Bronchial epithelial cell (primary cell): ENCODE measurements at regions not wholly inside any gene's neighbourhood (a gene's known extent, or its start where the extent isn't known, plus 50 kb on each side); places are given as distances from the start of the nearest gene placed in this dataset.

ENCODE experiments used
- DNase-seq: peaks from one replicate; pipeline ENCODE4 v3.0.0-alpha.2; 2010; ENCODE audit warnings: low read depth
- FAIRE-seq: peaks from 2 replicates; lab custom pipeline; 2011; peaks lifted over from hg19 to GRCh38; lab: Jason Lieb, UNC
- H3K27me3 ChIP-seq: 2 replicates; pipeline ENCODE4 v1.5.1; 2011; ENCODE audit warnings: low read length; ENCODE audit not compliant: control insufficient read depth, insufficient read depth
- H3K36me3 ChIP-seq: 2 replicates; pipeline ENCODE4 v1.5.1; 2011; ENCODE audit warnings: low read length; ENCODE audit not compliant: control insufficient read depth, insufficient read depth
- H3K4me3 ChIP-seq: 2 replicates; pipeline ENCODE4 v1.5.1; 2011; ENCODE audit warnings: mild to moderate bottlenecking, low read depth, low read length, control low read depth
- TF ChIP-seq, protein P1 (sequence below): IDR thresholded peaks from 2 replicates; pipeline ENCODE4 v1.5.1; 2011; ENCODE audit warnings: mild to moderate bottlenecking, moderate library complexity, low read length, control low read depth, inconsistent platforms; ENCODE audit not compliant: insufficient read depth, severe bottlenecking

DNA sequence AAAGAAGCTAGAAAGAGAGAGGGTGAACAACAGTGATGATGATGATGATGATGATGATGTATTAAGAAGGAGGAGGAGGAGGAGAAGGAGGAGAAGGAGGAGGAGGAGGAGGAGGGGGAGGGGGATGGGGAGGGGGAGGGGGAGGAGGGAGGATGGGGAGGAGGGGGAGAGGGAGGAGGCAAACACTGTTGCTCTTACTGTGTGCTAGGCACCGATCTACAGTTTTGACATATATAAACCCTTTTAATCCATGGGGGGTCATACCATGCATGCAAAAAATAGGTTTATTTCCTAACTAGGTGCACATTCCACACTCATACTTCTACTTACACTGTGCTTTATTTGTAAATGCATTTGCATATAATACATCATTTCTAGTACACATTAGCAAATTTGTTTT is 482.8 kb upstream of the FAM241A start:
- DNase-seq (no peak), FAIRE-seq (no peak)
- Histone ChIP-seq H3K36me3 (no peaks in the 10 kb centered on the region), H3K27me3 (no peaks in the 10 kb centered on the region), H3K4me3 (no peak overlapping the region)
- TF ChIP-seq, protein P1, sequence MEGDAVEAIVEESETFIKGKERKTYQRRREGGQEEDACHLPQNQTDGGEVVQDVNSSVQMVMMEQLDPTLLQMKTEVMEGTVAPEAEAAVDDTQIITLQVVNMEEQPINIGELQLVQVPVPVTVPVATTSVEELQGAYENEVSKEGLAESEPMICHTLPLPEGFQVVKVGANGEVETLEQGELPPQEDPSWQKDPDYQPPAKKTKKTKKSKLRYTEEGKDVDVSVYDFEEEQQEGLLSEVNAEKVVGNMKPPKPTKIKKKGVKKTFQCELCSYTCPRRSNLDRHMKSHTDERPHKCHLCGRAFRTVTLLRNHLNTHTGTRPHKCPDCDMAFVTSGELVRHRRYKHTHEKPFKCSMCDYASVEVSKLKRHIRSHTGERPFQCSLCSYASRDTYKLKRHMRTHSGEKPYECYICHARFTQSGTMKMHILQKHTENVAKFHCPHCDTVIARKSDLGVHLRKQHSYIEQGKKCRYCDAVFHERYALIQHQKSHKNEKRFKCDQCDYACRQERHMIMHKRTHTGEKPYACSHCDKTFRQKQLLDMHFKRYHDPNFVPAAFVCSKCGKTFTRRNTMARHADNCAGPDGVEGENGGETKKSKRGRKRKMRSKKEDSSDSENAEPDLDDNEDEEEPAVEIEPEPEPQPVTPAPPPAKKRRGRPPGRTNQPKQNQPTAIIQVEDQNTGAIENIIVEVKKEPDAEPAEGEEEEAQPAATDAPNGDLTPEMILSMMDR: no peak

DNA sequence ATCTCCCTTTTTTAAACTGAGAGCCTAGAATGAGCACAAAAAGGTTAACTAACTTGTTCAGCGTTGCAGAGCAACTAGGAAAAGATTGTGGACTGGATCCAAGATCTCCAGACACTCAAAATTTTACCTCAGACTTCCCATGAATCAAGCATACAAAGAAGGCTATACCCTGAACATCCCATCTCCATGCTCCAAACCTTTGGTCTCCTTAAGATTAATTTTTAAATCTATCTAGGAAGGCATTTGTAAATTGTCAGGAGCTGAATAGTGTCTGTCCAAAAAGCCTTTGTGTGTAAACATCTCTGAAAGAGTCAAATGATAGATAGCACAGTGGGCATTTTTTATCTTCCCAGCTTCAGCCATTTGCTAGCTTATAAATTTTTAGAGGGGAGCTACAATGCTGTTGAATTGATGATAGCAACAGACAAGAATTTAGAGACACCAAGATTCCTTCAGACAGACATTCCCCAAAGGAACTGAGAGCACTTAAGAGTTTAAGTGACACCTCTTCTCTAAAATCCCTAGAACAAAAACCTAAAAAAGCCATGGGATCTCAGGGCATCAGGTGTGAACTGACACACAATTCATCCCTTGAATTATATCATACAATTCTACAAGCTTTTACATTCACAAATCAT is 480.8 kb upstream of the FAM241A start:
- no peak for FAIRE-seq

DNA sequence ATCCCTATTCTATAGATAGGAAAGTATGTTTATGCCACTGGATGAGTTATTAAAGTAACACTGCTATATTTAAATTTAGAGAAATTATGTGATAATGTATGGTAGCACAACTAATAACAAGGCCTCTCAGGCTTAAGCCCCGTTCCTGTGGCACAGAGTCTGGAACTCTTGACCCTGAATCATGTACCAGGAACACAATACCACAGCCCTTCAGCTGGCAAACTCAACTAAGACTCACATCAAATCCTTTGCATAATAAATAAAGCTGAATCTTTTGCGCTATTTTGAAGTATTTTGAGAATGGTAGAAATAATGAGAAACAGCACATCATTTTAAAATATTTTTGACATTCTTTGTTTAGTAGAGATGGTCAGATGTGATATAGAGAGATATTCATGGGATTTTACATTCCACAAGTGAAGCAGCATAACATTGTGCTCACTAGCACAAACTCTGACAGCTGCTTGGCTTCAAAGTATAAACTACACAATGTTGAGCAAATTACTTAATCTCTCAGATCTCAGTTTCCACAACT is 478.4 kb upstream of the FAM241A start:
- Histone ChIP-seq H3K36me3 (no peaks in the 10 kb centered on the region), H3K4me3 (no peak overlapping the region), H3K27me3 (no peaks in the 10 kb centered on the region)
- no peak for DNase-seq
- no peak for FAIRE-seq
- TF ChIP-seq, protein P1: no peak

More for the DNA sequence above, 480.8 kb upstream of the FAM241A start:
- no peak for DNase-seq
- Histone ChIP-seq H3K27me3 (no peaks in the 10 kb centered on the region), H3K4me3 (no peak overlapping the region), H3K36me3 (no peaks in the 10 kb centered on the region)
- TF ChIP-seq, protein P1: no peak

DNA sequence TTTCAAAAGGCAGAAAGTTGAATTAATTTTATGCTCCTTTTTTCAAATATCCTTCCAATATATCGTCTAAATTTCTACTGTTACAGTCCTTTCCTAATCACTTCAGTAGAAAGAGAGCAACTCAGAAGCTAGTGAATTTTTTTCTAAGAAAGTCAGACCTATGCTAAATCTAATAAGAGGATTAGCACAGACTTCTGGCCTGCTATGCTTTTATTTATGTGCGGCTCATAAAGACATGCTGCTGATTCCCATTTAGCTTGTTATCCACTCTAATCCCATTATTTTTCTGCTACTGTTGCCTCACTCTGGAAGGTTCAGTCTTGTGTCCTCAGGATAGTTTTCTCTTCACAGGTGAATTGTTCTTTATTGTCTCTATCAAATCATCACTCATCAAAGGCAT is 473.5 kb upstream of the FAM241A start:
- DNase-seq: no peak
- TF ChIP-seq, protein P1: no peak
- Histone ChIP-seq H3K4me3 (no peak overlapping the region), H3K36me3 (no peaks in the 10 kb centered on the region), H3K27me3 (no peaks in the 10 kb centered on the region)
- FAIRE-seq: no peak

DNA sequence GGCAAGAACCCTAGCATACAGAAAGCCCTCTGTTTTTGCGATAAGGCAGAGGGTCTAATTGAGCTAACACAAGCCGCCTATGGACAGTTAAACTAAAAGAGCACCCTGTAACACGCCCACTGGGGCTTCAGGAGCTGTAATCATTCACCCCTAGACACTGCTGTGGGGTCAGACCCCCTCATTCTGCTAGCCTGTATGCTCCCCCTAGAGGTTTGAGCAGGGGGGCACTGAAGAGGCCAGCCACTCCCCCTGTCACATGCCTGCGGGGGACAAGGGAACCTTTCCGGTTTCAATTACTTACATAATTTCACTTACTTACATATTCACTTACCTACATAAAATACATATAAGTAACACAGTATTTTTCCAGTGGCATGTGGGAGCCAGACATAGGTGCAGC is 469.5 kb upstream of the FAM241A start:
- H3K27me3 ChIP-seq: no peaks in the 10 kb centered on the region
- no peaks in the 10 kb centered on the region for H3K36me3 ChIP-seq
- TF ChIP-seq, protein P1: no peak
- no peak for DNase-seq
- no peak overlapping the region for H3K4me3 ChIP-seq
- no peak for FAIRE-seq

DNA sequence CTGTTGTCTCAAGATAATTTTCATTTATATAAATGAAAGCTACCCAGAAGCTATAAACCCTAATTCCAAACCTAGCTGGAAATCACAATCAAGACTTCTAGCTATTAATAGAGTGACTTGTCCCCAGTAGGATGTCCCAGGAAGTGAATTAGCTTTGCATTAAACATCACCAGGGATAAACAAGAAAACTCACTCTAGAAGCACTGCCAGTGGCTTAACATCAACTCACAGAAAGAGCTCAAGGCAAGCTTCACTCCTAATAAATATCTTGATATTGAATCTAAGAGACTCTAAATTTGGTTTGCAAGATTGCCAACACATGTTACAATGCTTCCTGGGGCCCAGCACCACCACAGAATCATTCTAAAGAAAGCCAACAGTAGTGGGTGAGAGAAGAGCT is 468.7 kb upstream of the FAM241A start:
- no peak for DNase-seq
- TF ChIP-seq, protein P1: no peak
- no peaks in the 10 kb centered on the region for H3K36me3 ChIP-seq
- no peak overlapping the region for H3K4me3 ChIP-seq
- no peak for FAIRE-seq
- H3K27me3 ChIP-seq: no peaks in the 10 kb centered on the region
